Osteoblast (primary cell): ENCODE measurements at regions not wholly inside any gene's neighbourhood (a gene's known extent, or its start where the extent isn't known, plus 50 kb on each side); places are given as distances from the start of the nearest gene placed in this dataset.

Source experiments
- DNase-seq: peaks from one replicate; pipeline ENCODE4 v3.0.0; 2011; ENCODE audit warnings: low spot score, mixed read lengths; ENCODE audit not compliant: insufficient read length; ENCODE audit errors: missing footprints
- H2AFZ ChIP-seq: 2 replicates; pipeline ENCODE4 v1.6.0; 2011; ENCODE audit warnings: mild to moderate bottlenecking, low read length
- H3K27ac ChIP-seq: 2 replicates; pipeline ENCODE4 v1.5.1; 2011; ENCODE audit warnings: mild to moderate bottlenecking, low read depth, low read length, moderate library complexity
- H3K27me3 ChIP-seq: 2 replicates; pipeline ENCODE4 v1.6.0; 2012; ENCODE audit warnings: mild to moderate bottlenecking, control low read depth, inconsistent platforms, low read length, moderate library complexity; ENCODE audit not compliant: insufficient read depth
- H3K36me3 ChIP-seq: 2 replicates; pipeline ENCODE4 v1.5.1; 2011; ENCODE audit warnings: mild to moderate bottlenecking, low read length, control low read depth, moderate library complexity; ENCODE audit not compliant: insufficient read depth
- H3K4me1 ChIP-seq: 2 replicates; pipeline ENCODE4 v1.5.1; 2011; ENCODE audit warnings: mild to moderate bottlenecking, low read length, control low read depth, moderate library complexity; ENCODE audit not compliant: insufficient read depth
- H3K4me2 ChIP-seq: 2 replicates; pipeline ENCODE4 v1.6.0; 2011; ENCODE audit warnings: mild to moderate bottlenecking, low read length; ENCODE audit not compliant: insufficient read depth
- H3K4me3 ChIP-seq: fragments of 200-600 bp; sonication (generic); 3 replicates; pipeline ENCODE4 v1.5.1; 2012; ENCODE audit warnings: mild to moderate bottlenecking, low read length, inconsistent platforms; ENCODE audit not compliant: insufficient read depth
- H3K79me2 ChIP-seq: 2 replicates; pipeline ENCODE4 v1.6.0; 2012; ENCODE audit warnings: mild to moderate bottlenecking, low read length, control low read depth, inconsistent platforms; ENCODE audit not compliant: insufficient read depth
- H3K9me3 ChIP-seq: 2 replicates; pipeline ENCODE4 v1.5.1; 2011; ENCODE audit warnings: low read depth, low read length, control low read depth
- H4K20me1 ChIP-seq: 2 replicates; pipeline ENCODE4 v1.6.0; 2012; ENCODE audit warnings: mild to moderate bottlenecking, low read length, control low read depth; ENCODE audit not compliant: insufficient read depth
- TF ChIP-seq, protein P1 (sequence below): IDR thresholded peaks from 2 replicates; pipeline ENCODE4 v1.5.1; 2011; ENCODE audit warnings: mild to moderate bottlenecking, low read depth, low read length, moderate library complexity; ENCODE audit errors: extremely low read depth

DNA sequence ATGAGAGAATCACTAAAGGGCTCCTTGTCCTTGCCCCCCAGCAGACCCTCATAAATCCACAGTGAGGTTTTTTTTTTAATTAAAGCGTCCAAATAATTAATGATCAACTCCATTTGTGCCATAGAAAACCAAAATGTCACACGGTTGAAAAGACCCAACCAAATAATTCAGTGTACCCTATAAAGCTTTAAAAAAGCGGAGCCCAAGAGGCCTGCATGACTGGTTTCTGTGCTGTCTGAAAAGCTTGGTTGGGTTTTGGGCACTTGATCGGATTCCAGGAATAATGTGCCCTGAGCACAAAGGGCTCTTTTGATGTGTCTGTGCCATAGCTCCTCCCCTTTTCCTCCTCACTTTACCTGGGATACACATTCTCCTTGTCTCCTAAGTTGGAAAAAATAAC lies 523.2 kb downstream of the TNS1 start:
- DNase-seq, result no peak
- Histone ChIP-seq H3K27me3 (no peaks in the 10 kb centered on the region), H3K9me3 (no peaks in the 10 kb centered on the region), H3K4me1 (peaks cover 4% of the 10 kb centered on the region), H3K79me2 (no peaks in the 10 kb centered on the region), H3K36me3 (no peaks in the 10 kb centered on the region), H2AFZ (no peak overlapping the region), H4K20me1 (no peaks in the 10 kb centered on the region), H3K4me2 (no peak overlapping the region), H3K27ac (no peak overlapping the region), H3K4me3 (no peak overlapping the region)
- TF ChIP-seq, protein P1, sequence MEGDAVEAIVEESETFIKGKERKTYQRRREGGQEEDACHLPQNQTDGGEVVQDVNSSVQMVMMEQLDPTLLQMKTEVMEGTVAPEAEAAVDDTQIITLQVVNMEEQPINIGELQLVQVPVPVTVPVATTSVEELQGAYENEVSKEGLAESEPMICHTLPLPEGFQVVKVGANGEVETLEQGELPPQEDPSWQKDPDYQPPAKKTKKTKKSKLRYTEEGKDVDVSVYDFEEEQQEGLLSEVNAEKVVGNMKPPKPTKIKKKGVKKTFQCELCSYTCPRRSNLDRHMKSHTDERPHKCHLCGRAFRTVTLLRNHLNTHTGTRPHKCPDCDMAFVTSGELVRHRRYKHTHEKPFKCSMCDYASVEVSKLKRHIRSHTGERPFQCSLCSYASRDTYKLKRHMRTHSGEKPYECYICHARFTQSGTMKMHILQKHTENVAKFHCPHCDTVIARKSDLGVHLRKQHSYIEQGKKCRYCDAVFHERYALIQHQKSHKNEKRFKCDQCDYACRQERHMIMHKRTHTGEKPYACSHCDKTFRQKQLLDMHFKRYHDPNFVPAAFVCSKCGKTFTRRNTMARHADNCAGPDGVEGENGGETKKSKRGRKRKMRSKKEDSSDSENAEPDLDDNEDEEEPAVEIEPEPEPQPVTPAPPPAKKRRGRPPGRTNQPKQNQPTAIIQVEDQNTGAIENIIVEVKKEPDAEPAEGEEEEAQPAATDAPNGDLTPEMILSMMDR, result no peak

DNA sequence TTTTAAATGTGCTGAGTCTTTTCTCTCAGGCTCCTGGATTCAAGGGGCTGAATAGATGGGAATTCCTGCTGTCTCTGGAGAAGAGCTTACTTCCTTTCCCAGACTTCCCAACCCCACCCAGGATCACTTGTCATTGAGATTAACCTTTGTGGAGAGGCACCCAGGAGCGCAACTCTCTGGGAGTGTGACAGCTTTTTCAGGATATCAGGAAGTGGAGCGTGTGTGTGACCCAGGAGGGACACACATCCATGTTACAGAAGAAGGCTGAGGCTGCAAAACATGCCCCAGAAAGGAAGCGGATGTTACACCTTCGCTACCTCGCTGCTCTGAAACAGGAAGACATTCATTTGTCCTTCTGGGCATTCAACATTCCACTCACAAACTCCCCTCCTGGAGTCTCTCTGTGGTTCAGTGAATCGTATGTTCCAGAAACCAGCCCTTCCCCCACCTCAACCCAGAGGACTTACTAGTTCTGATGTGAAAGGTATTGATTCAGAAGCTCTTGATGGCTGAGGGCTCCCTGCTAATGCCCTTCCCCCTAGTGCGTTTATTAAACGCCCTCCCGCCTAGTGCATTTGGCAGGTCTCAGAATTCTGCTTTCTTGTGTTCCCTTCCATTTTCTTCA lies 523.9 kb downstream of the TNS1 start:
- H3K9me3 ChIP-seq, result no peaks in the 10 kb centered on the region
- H3K4me1 ChIP-seq, result peaks cover 4% of the 10 kb centered on the region
- no peaks in the 10 kb centered on the region for H4K20me1 ChIP-seq
- H3K4me3 ChIP-seq, result no peak overlapping the region
- no peaks in the 10 kb centered on the region for H3K36me3 ChIP-seq
- H2AFZ ChIP-seq, result no peak overlapping the region
- H3K4me2 ChIP-seq, result no peak overlapping the region
- TF ChIP-seq, protein P1, result no peak
- no peaks in the 10 kb centered on the region for H3K27me3 ChIP-seq
- no peak overlapping the region for H3K27ac ChIP-seq
- DNase-seq, result no peak
- H3K79me2 ChIP-seq, result no peaks in the 10 kb centered on the region

DNA sequence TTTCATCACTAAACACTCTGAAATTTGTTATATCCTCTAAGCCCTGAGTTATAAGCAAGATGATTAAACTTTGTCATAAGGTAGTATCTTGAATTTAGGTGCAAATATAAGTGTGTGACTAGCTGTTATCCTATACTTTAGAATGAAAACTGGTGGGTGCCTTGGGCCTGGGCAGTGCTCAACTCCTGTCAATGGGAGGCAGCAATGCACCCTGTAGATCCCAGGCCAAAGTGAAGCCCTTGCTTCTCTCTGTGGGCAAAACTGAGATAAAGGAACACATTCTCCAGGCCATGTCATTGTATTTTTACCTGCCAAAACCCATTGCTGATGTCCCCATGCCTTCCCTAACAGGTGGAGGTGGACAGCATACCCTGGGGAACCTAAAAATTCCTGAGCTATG lies 525.2 kb downstream of the TNS1 start:
- Histone ChIP-seq H3K9me3 (no peaks in the 10 kb centered on the region), H3K27ac (no peak overlapping the region), H3K79me2 (no peaks in the 10 kb centered on the region), H3K4me1 (peaks cover 4% of the 10 kb centered on the region), H3K36me3 (no peaks in the 10 kb centered on the region), H3K27me3 (no peaks in the 10 kb centered on the region), H4K20me1 (no peaks in the 10 kb centered on the region), H3K4me3 (no peak overlapping the region), H3K4me2 (no peak overlapping the region), H2AFZ (no peak overlapping the region)
- TF ChIP-seq, protein P1, result no peak
- no peak for DNase-seq

DNA sequence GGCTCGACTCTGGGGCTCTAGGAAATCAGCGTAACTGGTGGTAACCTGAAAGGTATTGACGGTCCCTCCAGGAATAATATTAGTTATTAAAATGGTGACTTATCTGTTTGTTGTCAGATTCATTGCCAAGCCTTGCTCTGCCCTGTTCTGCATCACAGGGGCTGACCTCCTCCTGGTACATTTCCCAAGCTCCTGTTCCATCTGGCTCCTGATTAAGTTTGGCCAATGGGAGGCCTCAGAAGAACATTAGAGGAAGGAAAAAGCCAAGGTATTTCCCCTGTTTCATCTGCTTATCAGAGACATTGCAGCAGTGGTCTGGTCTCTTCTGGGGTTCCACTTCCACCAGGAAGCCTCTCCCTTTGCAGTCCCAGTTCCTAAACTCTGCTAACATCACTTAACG lies 527.0 kb downstream of the TNS1 start:
- Histone ChIP-seq H2AFZ (no peak overlapping the region), H4K20me1 (no peaks in the 10 kb centered on the region), H3K79me2 (no peaks in the 10 kb centered on the region), H3K9me3 (no peaks in the 10 kb centered on the region), H3K27me3 (no peaks in the 10 kb centered on the region), H3K27ac (no peak overlapping the region), H3K36me3 (no peaks in the 10 kb centered on the region), H3K4me3 (no peak overlapping the region), H3K4me1 (peaks cover 13% of the 10 kb centered on the region), H3K4me2 (no peak overlapping the region)
- no peak for DNase-seq
- TF ChIP-seq, protein P1, result no peak
